LNCAP (cell line): ENCODE measurements at regions not wholly inside any gene's neighbourhood (a gene's known extent, or its start where the extent isn't known, plus 50 kb on each side); places are given as distances from the start of the nearest gene placed in this dataset.

Experiments
- CTCF ChIP-seq: fragments of 450-650 bp; IDR thresholded peaks from 2 replicates; pipeline ENCODE4 v1.5.1; 2017; ENCODE audit warnings: mild to moderate bottlenecking

- no peak for TF ChIP-seq CTCF
These were observed 199.1 kb upstream of the AHR start for GRCh38 chr7:17099083-17099973.

DNA sequence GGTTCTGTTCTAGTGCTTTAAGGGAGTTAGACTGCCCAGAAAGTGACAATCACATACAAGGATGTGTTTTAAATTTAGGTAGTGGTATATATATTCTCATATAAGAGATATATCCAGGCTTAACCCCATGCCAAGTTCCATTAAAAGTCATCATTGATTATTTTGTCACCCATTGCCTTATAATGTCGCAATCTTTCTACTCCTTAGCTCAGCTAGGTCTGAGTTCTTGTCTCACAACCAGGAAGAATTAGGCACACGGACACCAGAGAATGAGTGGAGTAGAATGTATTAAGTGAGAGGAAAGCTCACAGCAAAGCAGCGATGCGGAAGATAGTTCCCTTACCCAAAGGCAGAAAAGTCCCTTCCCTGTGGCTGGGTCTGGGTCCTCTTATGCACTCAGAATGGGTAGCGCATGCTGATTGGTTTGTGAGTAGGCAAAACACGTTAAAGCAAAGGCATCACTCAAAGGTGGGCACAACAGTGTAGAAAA, 197.2 kb upstream of the AHR start:
- TF ChIP-seq CTCF, result no peak

DNA sequence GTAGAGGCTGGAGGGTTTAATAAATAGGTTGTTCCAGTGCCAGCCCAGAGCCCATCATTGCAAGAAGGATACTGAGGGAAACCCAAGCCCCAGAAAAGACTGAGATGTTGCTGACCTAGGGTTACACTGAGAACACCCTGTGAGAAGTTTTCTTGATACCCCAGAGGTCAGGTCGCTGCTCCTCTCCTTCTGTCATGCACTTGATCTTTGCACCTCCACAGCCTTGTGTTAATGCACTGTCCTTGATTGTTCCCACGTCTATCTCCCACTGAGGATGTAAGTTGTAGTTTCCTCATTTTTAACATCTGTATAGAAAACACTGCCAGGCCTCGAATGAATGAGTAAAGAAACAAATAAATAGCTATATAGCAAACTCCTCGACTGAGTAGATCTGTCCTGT, 195.3 kb upstream of the AHR start:
- no peak for TF ChIP-seq CTCF

- no peak for TF ChIP-seq CTCF
These were observed 194.5 kb upstream of the AHR start for GRCh38 chr7:17103984-17104383.

- no peak for TF ChIP-seq CTCF
These were observed 194.0 kb upstream of the AHR start for GRCh38 chr7:17104419-17104818.

- no peak for TF ChIP-seq CTCF
These were observed 192.8 kb upstream of the AHR start for GRCh38 chr7:17105701-17106100.

- no peak for TF ChIP-seq CTCF
These were observed 190.3 kb upstream of the AHR start for GRCh38 chr7:17108049-17108584.
